Pulmonary artery endothelial cell (primary cell): ENCODE measurements at regions not wholly inside any gene's neighbourhood (a gene's known extent, or its start where the extent isn't known, plus 50 kb on each side); places are given as distances from the start of the nearest gene placed in this dataset.
"Not testable (repeated sequence)": the region's sequence is repeated elsewhere in the genome, so short reads cannot be mapped to it uniquely, and the experiment has no call there.

ENCODE experiments used
- DNase-seq: peaks from one replicate; pipeline ENCODE4 v3.0.0-alpha.2; 2011; ENCODE audit warnings: low read depth, low spot score

- no peak for DNase-seq
These were observed 90.1 kb upstream of the NFE2L3 start for GRCh38 chr7:26061678-26062603.

- DNase-seq = no peak
These were observed 86.3 kb upstream of the NFE2L3 start for GRCh38 chr7:26065652-26066051.

GRCh38 chr7:26066736-26067135 lies 85.3 kb upstream of the NFE2L3 start:
- no peak for DNase-seq

GRCh38 chr7:26070290-26070689 lies 81.7 kb upstream of the NFE2L3 start:
- no peak for DNase-seq

- DNase-seq = no peak
These were observed 80.2 kb upstream of the NFE2L3 start for GRCh38 chr7:26071622-26072456.

GRCh38 chr7:26073041-26073440 lies 79.0 kb upstream of the NFE2L3 start:
- DNase-seq = no peak

- no peak for DNase-seq
These were observed 77.1 kb upstream of the NFE2L3 start for GRCh38 chr7:26074919-26075318.

- DNase-seq = no peak
These were observed 75.3 kb upstream of the NFE2L3 start for GRCh38 chr7:26076691-26077090.

GRCh38 chr7:26078437-26079336 lies 73.3 kb upstream of the NFE2L3 start:
- DNase-seq = no peak

GRCh38 chr7:26081638-26082037 lies 70.4 kb upstream of the NFE2L3 start:
- no peak for DNase-seq

GRCh38 chr7:26083113-26083512 lies 68.9 kb upstream of the NFE2L3 start:
- no peak for DNase-seq

- DNase-seq = no peak
These were observed 67.6 kb upstream of the NFE2L3 start for GRCh38 chr7:26084418-26084817.

GRCh38 chr7:26085771-26086170 lies 66.2 kb upstream of the NFE2L3 start:
- DNase-seq = no peak

- no peak for DNase-seq
These were observed 64.5 kb upstream of the NFE2L3 start for GRCh38 chr7:26087321-26088091.

- not testable (repeated sequence) for DNase-seq
These were observed 62.5 kb upstream of the NFE2L3 start for GRCh38 chr7:26089469-26089868.

- peak; percentile 30 for DNase-seq
These were observed 61.0 kb upstream of the NFE2L3 start for GRCh38 chr7:26090927-26091519.

- DNase-seq = no peak
These were observed 60.1 kb upstream of the NFE2L3 start for GRCh38 chr7:26091933-26092332.

- no peak for DNase-seq
These were observed 59.0 kb upstream of the NFE2L3 start for GRCh38 chr7:26093023-26093422.

- no peak for DNase-seq
These were observed 55.9 kb upstream of the NFE2L3 start for GRCh38 chr7:26096136-26096535.
